Transverse colon (tissue), 4 donors: ENCODE measurements at regions not wholly inside any gene's neighbourhood (a gene's known extent, or its start where the extent isn't known, plus 50 kb on each side); places are given as distances from the start of the nearest gene placed in this dataset.

Source experiments
- CTCF ChIP-seq, 5 experiments: fragments of 200-600 bp in 3 of 5; fragments of 450-650 bp in 2 of 5; sonication (generic) in 3 of 5; IDR thresholded peaks; 1 replicate in 2 of 5; 2 replicates in 3 of 5; pipeline ENCODE4 v1.5.1; 2016 to 2017; ENCODE audit warnings: antibody characterized with exemption in 5 of 5, inconsistent platforms in 3 of 5, mild to moderate bottlenecking in 2 of 5, moderate library complexity in 1 of 5
- POLR2AphosphoS5 ChIP-seq, 3 donors: sonication (generic); formaldehyde crosslinking; IDR thresholded peaks; one replicate each; pipeline ENCODE4 v1.6.1; 2016; ENCODE audit warnings: antibody characterized with exemption in 3 of 3

GRCh38 chr9:86721226-86721781 lies 226.0 kb downstream of the GAS1 start:
- TF ChIP-seq CTCF (IDR thresholded peaks at IDR 0.05), result no peak
- TF ChIP-seq POLR2AphosphoS5 (IDR thresholded peaks at IDR 0.05), result no peak
